Right renal pelvis (tissue), 4 donors: ENCODE measurements at regions not wholly inside any gene's neighbourhood (a gene's known extent, or its start where the extent isn't known, plus 50 kb on each side); places are given as distances from the start of the nearest gene placed in this dataset.
"Not testable (repeated sequence)": the region's sequence is repeated elsewhere in the genome, so short reads cannot be mapped to it uniquely, and the experiment has no call there.

Source experiments
- DNase-seq, 4 donors: peaks; one replicate each; pipeline ENCODE4 v3.0.0-alpha.2; 2013; ENCODE audit warnings: low read depth in 4 of 4, low spot score in 3 of 4, missing footprints in 1 of 4

GRCh38 chr5:29240379-29240778 lies 1953.1 kb upstream of the CDH6 start:
- DNase-seq: no peak

GRCh38 chr5:29239606-29240005 lies 1953.9 kb upstream of the CDH6 start:
- DNase-seq: no peak

DNA sequence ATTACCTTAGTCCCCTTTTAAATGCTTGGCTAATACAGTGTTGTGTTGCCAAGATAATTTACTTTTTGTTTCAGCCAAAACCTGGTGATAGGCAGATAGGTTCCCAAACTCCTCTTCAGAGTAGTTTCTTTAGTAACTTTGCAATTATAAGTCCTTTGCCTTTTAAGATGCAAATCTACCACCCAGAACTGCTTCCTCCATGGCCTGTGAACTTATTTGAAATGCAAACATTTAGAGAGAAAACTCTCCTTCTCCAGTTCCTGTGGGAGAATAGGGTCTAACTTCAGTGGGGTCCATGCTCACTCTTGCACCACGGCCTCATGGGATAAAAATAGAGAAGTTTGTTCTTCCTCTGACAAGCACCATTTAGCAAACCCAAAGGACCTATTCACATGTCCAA lies 1955.4 kb upstream of the CDH6 start:
- no peak for DNase-seq

DNA sequence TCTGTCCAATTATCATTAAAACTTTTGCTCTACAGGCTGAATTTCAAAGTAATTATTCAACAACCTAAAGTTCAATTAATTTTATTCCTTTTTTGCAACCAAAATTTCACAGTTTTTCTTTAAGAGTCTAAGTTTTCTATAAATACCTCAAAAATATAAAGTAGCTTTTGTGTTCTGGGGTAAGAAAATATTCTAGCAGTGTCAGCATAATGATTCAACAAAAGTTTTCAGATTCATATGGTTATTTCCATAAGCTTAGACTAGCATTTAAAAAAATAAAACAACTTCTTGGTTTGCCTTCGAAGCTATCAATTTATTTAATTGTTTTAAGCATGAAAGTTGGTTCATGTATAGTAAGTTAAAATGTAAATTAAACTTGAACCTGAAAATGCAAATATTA lies 1962.3 kb upstream of the CDH6 start:
- no peak for DNase-seq

GRCh38 chr5:29230591-29230990 lies 1962.9 kb upstream of the CDH6 start:
- DNase-seq: no peak

GRCh38 chr5:29229461-29229860 lies 1964.0 kb upstream of the CDH6 start:
- no peak for DNase-seq

GRCh38 chr5:29218138-29218537 lies 1975.3 kb upstream of the CDH6 start:
- no peak for DNase-seq

- no peak for DNase-seq
These were observed 1978.6 kb upstream of the CDH6 start for GRCh38 chr5:29214839-29215238.

DNA sequence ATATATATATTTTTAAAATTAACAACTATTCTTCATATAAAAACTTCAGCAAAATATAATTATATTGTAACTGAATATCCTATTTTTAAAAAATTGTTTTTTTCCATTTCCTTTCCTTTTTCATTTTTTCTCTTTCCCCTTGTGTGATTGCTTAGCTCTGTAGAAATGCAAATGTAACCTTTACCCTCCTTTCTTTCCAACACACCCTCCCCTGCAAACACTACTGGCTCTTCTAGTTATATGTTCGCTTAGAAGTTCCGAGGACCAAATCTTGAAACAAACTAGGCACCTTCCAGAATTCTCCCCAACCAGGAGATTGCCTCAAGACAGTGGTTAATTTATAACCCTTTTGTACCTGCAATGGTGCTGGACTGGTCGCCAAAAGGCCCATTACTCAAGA lies 1980.0 kb upstream of the CDH6 start:
- DNase-seq: no peak

- no peak for DNase-seq
These were observed 1985.5 kb upstream of the CDH6 start for GRCh38 chr5:29208024-29208423.

DNA sequence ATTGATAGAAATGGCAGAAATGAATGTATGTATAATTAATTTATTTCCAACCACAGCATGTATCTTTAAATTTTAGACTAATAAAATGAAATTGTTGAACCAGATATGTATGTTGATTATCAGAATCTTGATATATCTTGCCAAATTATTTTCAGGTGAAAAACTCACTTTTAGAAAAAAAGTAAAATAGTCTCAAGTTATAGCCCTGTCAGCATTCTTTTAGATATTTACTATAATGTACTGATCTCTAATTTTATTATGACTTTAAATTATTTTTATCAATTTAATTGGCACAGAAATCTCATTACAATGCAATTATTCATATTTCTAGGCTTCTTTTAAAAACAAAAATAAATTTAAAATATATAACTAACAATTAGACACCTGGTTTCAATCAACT lies 1990.4 kb upstream of the CDH6 start:
- DNase-seq: no peak

DNA sequence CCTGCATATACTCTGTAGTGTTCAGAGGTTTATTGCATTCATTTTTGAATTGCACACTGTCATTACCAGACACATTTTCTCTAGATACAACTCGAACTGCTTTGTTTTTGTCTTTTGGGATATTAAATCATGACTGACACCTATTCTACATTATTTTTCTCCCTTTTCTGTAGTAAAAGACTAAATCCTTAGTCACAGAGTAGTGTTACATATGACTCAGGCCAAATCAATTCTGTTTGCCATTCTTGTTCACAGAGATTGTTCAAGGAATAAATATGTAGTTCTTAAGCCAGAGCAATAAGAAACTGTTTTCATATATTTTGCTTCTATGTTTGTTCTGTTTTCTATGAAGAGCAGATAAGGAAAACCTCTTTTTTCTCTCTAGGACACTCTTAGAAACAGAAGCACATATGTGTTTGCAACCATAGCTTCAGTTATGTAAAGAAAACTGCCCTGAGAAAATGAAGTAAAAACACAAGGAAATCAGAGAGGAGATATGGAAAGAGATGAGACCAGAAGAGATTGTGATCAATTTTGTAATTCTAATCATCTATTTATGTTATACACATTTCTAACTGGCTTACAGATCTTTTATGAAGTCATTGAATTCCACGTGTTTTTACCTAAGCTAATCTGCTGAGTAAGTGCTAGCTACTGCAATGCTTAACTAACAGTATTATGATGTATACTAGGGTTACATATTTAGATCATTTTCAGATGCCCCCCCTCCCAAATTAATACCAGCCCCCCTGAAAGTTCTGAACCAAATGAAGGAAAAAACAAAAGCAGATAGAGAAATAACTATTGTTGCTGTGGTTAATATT lies 1995.6 kb upstream of the CDH6 start:
- no peak for DNase-seq

DNA sequence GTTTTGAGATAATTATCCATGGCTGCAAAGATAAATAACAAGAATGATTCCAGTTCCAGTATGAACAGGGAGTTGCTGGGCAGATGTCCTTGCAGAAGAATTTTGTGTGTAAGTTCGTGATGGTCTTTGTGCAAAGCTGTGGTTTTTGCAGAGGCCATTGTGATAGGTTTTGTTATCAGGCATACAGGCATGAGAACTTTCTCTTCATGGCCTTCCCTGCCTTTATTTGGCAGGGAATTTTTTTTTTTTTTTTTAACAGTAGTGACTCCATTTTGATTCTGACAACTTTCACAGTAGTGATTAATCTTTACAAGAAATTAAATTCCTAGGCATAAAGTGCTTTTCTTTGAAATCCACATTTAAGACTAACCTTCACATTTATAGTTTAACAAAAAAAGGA lies 1999.5 kb upstream of the CDH6 start:
- DNase-seq: no peak

DNA sequence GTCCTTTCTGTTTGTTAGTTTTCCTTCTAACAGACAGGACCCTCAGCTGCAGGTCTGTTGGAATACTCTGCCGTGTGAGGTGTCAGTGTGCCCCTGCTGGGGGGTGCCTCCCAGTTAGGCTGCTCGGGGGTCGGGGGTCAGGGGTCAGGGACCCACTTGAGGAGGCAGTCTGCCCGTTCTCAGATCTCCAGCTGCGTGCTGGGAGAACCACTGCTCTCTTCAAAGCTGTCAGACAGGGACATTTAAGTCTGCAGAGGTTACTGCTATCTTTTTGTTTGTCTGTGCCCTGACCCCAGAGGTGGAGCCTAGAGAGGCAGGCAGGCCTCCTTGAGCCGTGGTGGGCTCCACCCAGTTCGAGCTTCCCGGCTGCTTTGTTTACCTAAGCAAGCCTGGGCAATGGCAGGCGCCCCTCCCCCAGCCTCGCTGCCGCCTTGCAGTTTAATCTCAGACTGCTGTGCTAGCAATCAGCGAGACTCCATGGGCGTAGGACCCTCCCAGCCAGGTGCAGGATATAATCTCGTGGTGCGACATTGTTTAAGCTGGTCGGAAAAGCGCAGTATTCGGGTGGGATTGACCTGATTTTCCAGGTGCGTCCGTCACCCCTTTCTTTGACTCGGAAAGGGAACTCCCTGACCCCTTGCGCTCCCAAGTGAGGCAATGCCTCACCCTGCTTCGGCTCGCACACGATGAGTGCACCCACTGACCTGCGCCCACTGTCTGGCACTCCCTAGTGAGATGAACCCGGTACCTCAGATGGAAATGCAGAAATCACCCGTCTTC lies 2002.0 kb upstream of the CDH6 start:
- not testable (repeated sequence) for DNase-seq

- not testable (repeated sequence) for DNase-seq
These were observed 2003.1 kb upstream of the CDH6 start for GRCh38 chr5:29190398-29190797.

DNA sequence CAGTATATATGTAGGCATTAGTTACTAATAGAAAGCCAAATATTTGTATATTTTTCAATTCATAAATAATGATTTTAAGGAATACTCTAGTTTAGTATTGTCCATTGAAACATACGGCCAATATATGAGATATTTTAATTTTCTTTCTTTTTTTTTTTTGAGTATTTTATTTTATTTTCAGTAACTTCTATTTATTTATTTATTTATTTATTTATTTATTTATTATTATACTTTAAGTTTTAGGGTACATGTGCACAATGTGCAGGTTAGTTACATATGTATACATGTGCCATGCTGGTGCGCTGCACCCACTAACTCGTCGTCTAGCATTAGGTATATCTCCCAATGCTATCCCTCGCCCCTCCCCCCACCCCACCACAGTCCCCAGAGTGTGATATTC lies 2007.1 kb upstream of the CDH6 start:
- DNase-seq: not testable (repeated sequence)

- no peak for DNase-seq
These were observed 2007.9 kb upstream of the CDH6 start for GRCh38 chr5:29185558-29185957.

DNA sequence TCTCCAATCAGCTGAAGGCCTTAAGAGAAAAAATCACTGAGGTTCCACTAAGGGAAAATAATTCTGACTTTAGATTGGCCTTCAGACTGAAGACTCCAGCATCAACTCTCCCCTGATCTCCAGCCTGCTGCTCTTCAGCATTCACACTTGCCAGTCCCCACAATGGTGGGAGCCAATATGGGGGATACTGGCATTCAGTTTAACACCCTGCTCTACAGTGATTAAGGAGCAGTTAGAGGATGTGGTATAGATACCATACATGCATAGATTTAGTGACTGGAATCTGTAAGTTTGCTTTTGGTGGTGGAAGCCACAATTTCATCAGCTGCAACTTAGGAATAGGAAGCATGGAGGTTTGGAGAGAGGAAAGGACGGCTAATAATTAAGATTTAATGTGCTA lies 2017.7 kb upstream of the CDH6 start:
- DNase-seq: no peak

DNA sequence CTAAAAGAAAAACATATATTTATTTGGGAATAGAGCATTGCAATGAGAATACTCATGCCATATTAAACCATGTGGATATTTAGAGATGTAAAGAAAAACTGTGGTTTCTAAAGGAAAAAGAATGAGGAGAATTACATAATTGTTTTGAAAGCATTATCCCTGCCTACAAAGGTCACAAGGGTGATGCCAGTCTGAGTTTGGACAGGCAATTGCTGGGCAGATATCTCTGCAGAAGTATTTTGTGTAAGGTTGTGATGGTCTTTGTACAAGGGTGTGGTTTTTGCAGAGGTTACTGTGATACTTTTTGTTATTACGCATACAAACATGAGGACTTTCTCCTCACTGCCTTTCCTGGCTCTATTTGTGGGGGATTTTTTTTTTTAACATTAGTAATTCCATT lies 2022.9 kb upstream of the CDH6 start:
- no peak for DNase-seq

DNA sequence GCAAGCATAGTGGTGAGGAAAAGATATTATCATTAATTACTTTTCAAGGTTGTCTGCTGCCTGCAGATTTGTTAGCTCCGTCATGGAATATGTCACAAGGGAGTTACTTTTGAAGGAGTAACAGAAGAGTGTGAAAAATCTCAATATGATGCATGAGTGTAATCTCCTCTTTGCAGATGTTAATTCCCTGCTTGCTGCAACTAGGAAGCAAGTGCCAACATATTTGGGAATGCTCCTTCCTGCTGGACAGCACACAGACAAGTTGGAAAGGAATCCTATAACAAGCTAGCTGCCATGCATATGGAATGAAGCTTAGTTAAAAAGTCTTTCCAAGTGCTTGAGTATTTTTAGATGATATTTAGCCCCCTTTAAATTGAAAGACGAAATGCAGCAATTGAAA lies 2023.6 kb upstream of the CDH6 start:
- no peak for DNase-seq

- no peak for DNase-seq
These were observed 2031.2 kb upstream of the CDH6 start for GRCh38 chr5:29162297-29162696.
